Right cardiac atrium (tissue), 5 donors: ENCODE measurements at regions not wholly inside any gene's neighbourhood (a gene's known extent, or its start where the extent isn't known, plus 50 kb on each side); places are given as distances from the start of the nearest gene placed in this dataset.

ENCODE experiments used
- ATAC-seq, 2 donors: fragments of 200-7000 bp; cut with Tn5 transposase; one replicate each; pipeline versions ENCODE4 v1.8.0 to v1.9.1; 2020; ENCODE audit warnings: moderate library complexity in 2 of 2, mild to moderate bottlenecking in 1 of 2
- DNase-seq, 3 donors: peaks; one replicate each; pipeline ENCODE4 v3.0.0-alpha.2; 2020
- H3K27ac ChIP-seq: one replicate; pipeline ENCODE4 v1.5.1; 2013; ENCODE audit warnings: mild to moderate bottlenecking, low read length, control low read depth, moderate library complexity
- H3K27me3 ChIP-seq: one replicate; pipeline ENCODE4 v1.6.1; 2013; ENCODE audit not compliant: control insufficient read depth, insufficient read depth
- H3K4me1 ChIP-seq: one replicate; pipeline ENCODE4 v1.6.1; 2013; ENCODE audit warnings: low read length; ENCODE audit not compliant: control insufficient read depth, insufficient read depth
- H3K4me3 ChIP-seq: one replicate; pipeline ENCODE4 v1.5.1; 2013; ENCODE audit warnings: low read length, control low read depth
- H3K9me3 ChIP-seq: one replicate; pipeline ENCODE4 v1.6.1; 2013; ENCODE audit warnings: low read length; ENCODE audit not compliant: control insufficient read depth
- WGBS: extraction: QIAGEN DNeasy Blood & Tissue Kit; methylation state at CpG from one replicate; pipeline ENCODE4 v1.1.7; 2013; 5-methylcytosine and 5-hydroxymethylcytosine counted together
- intact Hi-C, 4 donors: fragments of 100-400 bp; cut with DNase I; formaldehyde crosslinking; loops; one replicate each; pipeline versions ENCODE4 v1.11.0 to v1.14.0; 2022 to 2023
- donor health status: healthy with polysubstance abuse.
- donor health status: DM: no; HTN: yes; CAD: no.
- donor health status: DM: no; HTN: no; CAD: no.
- donor health status: DM: no; HTN: yes; CAD: no; lungs with severe emphysema.
- donor health status: DM: yes; HTN: yes; CAD: no.

DNA sequence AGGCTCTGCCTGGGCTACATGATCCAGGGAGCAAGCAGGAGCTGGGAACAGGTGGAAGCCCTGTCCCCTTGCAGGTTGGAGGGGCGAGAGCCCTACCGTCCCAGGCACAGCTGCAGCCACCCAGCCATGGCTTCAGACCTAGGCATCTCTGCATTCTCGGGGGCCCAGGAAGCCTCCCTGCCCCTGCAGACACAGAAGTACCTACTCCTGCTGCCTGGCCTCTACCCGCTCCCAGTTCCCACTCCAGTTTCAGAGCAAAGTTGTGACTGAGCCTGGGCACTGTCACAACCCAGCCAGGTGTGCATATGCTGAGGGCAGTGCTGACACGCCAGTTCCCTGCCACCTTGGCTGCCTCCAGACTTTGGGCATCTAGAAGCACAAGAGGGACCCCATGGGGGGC, 645.9 kb downstream of the HTR1B start:
- Histone ChIP-seq H3K4me3 (no peak overlapping the region), H3K9me3 (no peaks in the 10 kb centered on the region), H3K27ac (no peak overlapping the region), H3K27me3 (no peaks in the 10 kb centered on the region), H3K4me1 (no peaks in the 10 kb centered on the region)
- DNase-seq (no peak), ATAC-seq (no peak)
- 88% methylated on average over 5 of the region's 5 CpGs for WGBS
- intact Hi-C loops, result no loop called here

DNA sequence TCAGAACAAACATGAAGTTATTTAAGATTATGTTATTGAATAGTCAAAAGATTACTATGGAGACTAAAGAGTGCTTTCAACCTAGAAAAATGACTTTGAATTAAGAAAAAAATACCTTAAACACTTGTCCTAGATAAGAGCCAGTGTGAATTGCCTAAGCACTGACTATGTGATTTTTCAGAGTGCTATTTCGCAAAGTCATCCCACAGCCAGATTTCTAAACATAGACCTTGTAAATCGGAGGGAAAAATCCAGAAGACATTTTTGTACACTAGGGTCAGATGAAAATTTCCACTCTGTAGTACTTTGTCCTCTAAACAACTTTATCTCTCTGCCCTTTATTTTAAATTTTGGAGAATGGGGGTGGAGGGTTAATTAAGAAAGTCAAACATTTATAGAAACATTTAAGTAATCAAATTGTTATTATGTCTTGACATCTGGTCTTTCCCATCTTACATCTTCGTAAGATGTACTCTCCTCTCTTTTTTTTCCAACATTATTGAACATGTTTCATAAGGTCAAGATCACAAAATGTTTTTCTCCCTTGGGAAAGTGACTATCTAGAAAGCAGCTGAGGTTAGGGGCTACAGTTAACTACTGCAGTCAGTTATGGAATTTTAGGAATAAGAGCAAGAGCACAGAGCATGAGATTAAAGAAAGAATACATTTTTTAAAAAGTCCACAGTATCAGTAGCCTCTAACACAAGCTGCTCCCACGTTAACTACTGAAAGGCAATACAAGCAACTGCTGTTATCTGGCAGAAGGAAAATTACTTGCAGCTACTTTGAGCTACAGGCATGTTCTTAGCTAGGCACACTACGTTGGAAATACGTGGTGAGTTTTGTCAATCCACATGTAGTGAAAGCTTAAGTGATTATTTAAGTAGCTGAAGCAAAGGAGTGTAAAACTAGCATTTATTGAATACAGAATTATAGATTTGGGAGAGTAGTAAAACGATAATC, 648.5 kb downstream of the HTR1B start:
- H3K27ac ChIP-seq, result no peak overlapping the region
- peak in 1 of 2 donors; percentile 43 for ATAC-seq

GRCh38 chr6:76810286-76810685, 653.0 kb downstream of the HTR1B start:
- Histone ChIP-seq H3K27ac (no peak overlapping the region), H3K4me1 (no peaks in the 10 kb centered on the region), H3K9me3 (no peaks in the 10 kb centered on the region), H3K4me3 (no peak overlapping the region), H3K27me3 (no peaks in the 10 kb centered on the region)
- ATAC-seq (no peak), DNase-seq (no peak)
- WGBS, result 92% methylated on average over 13 of the region's 13 CpGs
- intact Hi-C loops, result no loop called here

More for the DNA sequence above, 648.5 kb downstream of the HTR1B start:
- no peaks in the 10 kb centered on the region for H3K9me3 ChIP-seq
- intact Hi-C loops, result no loop called here
- H3K27me3 ChIP-seq, result no peaks in the 10 kb centered on the region
- H3K4me1 ChIP-seq, result no peaks in the 10 kb centered on the region
- H3K4me3 ChIP-seq, result no peak overlapping the region
- DNase-seq, result no peak
- 31% methylated on average over 7 of the region's 7 CpGs for WGBS

- WGBS, result 93% methylated on average over 5 of the region's 5 CpGs
- intact Hi-C loops, result no loop called here
These were observed 660.2 kb downstream of the HTR1B start for GRCh38 chr6:76803038-76803580.

GRCh38 chr6:76792394-76792793, 670.9 kb downstream of the HTR1B start:
- WGBS, result 77% methylated on average over 1 of the region's 1 CpG
- DNase-seq (no peak), ATAC-seq (no peak)
- Histone ChIP-seq H3K4me1 (no peaks in the 10 kb centered on the region), H3K4me3 (no peak overlapping the region), H3K27me3 (no peaks in the 10 kb centered on the region), H3K27ac (no peak overlapping the region), H3K9me3 (no peaks in the 10 kb centered on the region)
- intact Hi-C loops, result no loop called here

More at GRCh38 chr6:76803038-76803580, 660.2 kb downstream of the HTR1B start:
- Histone ChIP-seq H3K27ac (no peak overlapping the region), H3K27me3 (no peaks in the 10 kb centered on the region), H3K9me3 (no peaks in the 10 kb centered on the region), H3K4me1 (no peaks in the 10 kb centered on the region), H3K4me3 (no peak overlapping the region)
- DNase-seq, result no peak
- no peak for ATAC-seq

- Histone ChIP-seq H3K9me3 (no peaks in the 10 kb centered on the region), H3K4me1 (no peaks in the 10 kb centered on the region), H3K27me3 (no peaks in the 10 kb centered on the region), H3K27ac (no peak overlapping the region), H3K4me3 (no peak overlapping the region)
- DNase-seq (no peak), ATAC-seq (no peak)
- intact Hi-C loops, result no loop called here
These were observed 672.4 kb downstream of the HTR1B start for GRCh38 chr6:76790881-76791280.

DNA sequence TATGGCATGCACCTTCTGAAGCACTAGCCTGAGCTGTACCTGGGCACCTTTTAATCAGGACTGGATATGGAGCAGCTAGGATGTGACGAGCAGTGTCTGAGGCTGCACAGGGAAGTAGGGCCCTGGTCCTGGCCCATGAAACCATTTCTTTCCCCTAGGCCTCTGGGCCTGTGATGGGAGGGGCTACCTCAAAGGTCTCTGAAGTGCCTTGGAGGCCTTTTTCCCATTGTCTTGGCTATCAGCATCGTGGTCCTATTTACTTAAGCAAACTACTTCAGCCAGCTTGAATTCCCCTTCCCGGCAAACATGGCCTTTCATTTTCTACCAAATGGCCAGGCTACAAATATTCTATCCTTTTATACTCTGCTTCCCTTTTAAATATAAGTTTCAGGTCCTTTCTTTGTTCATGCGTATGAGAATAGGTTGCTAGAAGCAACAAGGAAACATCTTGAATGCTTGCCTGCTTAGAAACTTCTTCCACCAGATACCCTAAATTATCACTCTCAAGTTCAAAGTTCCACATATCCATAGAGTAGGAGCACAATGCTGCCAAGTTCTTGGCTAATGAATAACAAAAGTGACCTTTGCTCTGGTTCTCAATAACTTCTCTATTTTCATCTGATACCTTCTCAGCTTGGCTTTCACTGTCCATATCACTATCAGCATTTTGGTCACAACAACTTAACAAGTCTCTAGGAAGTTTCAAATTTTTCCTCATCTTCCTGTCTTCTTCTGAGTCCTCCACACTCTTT, 673.1 kb downstream of the HTR1B start:
- H3K27ac ChIP-seq, result no peak overlapping the region
- no peak overlapping the region for H3K4me3 ChIP-seq
- 86% methylated on average over 4 of the region's 4 CpGs for WGBS
- no peak for ATAC-seq
- DNase-seq, result no peak
- H3K27me3 ChIP-seq, result no peaks in the 10 kb centered on the region
- H3K9me3 ChIP-seq, result no peaks in the 10 kb centered on the region
- intact Hi-C loops, result no loop called here
- no peaks in the 10 kb centered on the region for H3K4me1 ChIP-seq

DNA sequence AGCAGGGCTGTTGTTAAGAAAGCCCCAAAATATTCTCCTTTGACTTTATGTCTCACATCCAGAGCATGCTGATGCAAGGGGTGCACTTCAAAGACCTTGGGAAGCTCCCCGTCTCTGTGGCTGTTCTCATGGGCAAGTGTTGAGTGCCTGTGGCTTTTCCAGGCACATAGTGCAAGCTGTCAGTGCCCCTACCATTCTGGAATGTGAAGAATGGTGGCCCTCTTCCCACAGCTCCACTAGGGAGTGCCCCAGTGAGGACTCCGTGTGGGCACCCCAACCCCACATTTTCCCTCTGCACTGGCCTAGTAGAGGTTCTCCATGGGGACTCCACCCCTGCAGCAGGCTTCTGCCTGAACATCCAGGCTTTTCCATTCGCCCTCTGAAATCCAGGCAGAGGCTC, 673.7 kb downstream of the HTR1B start:
- ATAC-seq, result no peak
- intact Hi-C loops, result no loop called here
- H3K27me3 ChIP-seq, result no peaks in the 10 kb centered on the region

DNA sequence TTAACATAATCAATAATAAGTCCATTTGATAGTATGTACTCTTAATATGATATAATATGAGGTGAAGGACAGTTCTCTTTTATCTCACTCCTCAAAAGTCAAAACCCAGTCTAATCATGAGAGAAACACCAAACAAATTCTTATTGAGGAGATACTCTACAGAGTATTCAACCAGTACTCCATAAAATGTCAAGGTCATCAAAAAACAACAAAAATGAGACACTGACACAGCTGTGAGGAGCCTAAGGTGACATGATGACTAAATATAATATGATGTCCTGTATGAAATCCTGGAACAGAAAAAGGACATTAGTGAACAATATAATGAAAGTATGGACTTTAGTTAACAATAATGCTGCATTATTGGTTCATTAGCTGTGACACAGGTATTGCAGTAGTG, 675.1 kb downstream of the HTR1B start:
- DNase-seq (no peak), ATAC-seq (no peak)
- Histone ChIP-seq H3K4me3 (no peak overlapping the region), H3K4me1 (no peaks in the 10 kb centered on the region), H3K9me3 (no peaks in the 10 kb centered on the region), H3K27me3 (no peaks in the 10 kb centered on the region), H3K27ac (no peak overlapping the region)
- intact Hi-C loops, result no loop called here

More for the DNA sequence above, 673.7 kb downstream of the HTR1B start:
- WGBS, result 76% methylated on average over 3 of the region's 3 CpGs
- Histone ChIP-seq H3K4me3 (no peak overlapping the region), H3K27ac (no peak overlapping the region), H3K4me1 (no peaks in the 10 kb centered on the region), H3K9me3 (no peaks in the 10 kb centered on the region)
- peak in 1 of 3 donors; percentile 18 for DNase-seq

DNA sequence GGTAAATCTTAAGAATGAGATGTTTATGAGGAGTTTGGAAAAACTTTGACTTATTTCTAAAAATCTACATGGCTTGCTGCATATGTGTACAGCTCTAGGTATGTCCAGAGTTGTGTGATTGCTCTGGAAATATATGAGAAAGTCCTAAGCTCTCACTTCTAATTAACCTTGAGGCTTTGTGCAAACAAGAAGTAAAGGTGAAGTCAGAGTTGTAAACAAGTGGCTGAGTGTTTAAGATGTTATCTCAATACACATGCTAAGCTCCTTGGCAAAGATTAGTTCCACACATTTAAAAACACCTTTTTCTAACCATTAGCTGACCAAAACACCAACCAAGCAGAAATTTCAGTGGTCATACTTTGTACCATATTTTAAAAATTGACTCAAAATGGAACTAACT, 684.2 kb downstream of the HTR1B start:
- intact Hi-C loops, result no loop called here
- Histone ChIP-seq H3K4me1 (no peaks in the 10 kb centered on the region), H3K27me3 (no peaks in the 10 kb centered on the region), H3K27ac (no peak overlapping the region), H3K9me3 (no peaks in the 10 kb centered on the region), H3K4me3 (no peak overlapping the region)
- ATAC-seq (no peak), DNase-seq (no peak)

- no peak for DNase-seq
- Histone ChIP-seq H3K4me3 (no peak overlapping the region), H3K9me3 (no peaks in the 10 kb centered on the region), H3K27ac (no peak overlapping the region), H3K27me3 (no peaks in the 10 kb centered on the region), H3K4me1 (no peaks in the 10 kb centered on the region)
- ATAC-seq, result no peak
- intact Hi-C loops, result no loop called here
- 75% methylated on average over 1 of the region's 1 CpG for WGBS
These were observed 686.4 kb downstream of the HTR1B start for GRCh38 chr6:76776876-76777275.
